ENCODE measurements at regions not wholly inside any gene's neighbourhood (a gene's known extent, or its start where the extent isn't known, plus 50 kb on each side); places are given as distances from the start of the nearest gene placed in this dataset.

DNA sequence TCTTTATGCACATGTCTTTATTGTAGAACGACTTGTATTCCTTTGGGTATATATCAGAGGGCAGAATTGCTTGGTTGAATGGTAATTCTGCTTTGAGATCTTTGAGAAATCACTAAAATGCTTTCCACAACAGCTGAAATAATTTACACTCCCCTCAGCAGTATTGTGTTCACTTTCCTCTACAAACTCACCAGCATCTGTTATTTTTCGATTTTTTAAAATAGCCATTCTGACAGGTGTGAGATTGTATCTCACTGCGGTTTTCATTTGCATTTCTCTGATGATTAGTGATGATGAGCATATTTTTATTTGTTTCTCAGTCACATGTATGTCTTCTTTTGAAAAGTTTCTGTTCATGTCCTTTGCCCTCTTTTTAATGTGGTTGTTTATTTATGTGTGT, 459.8 kb downstream of the PABPC4L start:
- no peak for DNase-seq (ENCODE audit: low spot score)

GRCh38 chr4:133720001-133720400, 481.6 kb downstream of the PABPC4L start:
- no peak for DNase-seq (ENCODE audit: low spot score)

DNA sequence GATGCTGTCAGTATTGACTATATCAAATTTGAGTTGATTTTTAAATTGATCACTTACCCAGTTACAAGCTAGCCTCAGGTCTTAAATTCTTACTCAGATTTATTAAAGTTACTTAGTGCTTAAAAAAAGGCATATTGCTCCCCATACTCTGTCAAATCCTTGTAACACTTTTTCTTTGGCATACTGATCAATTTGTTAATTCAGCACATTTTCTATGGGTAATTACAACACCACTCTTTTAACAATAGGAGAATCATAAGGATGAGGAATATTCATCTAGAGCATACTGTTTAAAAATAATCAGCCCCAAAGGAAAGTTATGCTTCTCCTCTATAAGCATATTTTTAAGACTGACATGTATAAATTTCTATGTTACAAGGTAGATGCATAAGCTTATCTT, 482.5 kb downstream of the PABPC4L start:
- no peak for DNase-seq (ENCODE audit: low spot score)

DNA sequence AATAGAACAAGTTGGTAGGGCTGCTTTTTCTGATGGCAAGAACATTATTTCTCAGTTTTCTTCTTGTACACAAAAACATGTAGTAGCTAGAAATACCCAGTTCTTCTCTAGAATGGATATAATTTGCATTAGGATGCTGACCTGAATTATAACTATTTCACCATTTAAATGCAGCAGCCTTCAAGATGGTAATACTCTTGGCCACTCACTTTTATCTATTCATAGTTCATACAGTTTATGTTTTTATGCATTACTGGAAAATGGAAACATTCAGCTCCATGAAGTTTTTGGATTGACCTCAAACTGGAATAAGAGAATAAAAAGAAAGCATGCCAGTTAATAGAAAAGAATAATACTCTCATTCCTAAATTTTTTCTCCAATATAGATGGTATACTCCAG, 487.4 kb downstream of the PABPC4L start:
- DNase-seq (ENCODE audit: low spot score), result no peak

GRCh38 chr4:133713340-133713739, 488.2 kb downstream of the PABPC4L start:
- DNase-seq (ENCODE audit: low spot score), result no peak

GRCh38 chr4:133711817-133712216, 489.8 kb downstream of the PABPC4L start:
- DNase-seq (ENCODE audit: low spot score), result no peak

GRCh38 chr4:133694416-133694815, 507.2 kb downstream of the PABPC4L start:
- no peak for DNase-seq (ENCODE audit: low spot score)

GRCh38 chr4:133683967-133684366, 517.6 kb downstream of the PABPC4L start:
- DNase-seq (ENCODE audit: low spot score), result no peak

DNA sequence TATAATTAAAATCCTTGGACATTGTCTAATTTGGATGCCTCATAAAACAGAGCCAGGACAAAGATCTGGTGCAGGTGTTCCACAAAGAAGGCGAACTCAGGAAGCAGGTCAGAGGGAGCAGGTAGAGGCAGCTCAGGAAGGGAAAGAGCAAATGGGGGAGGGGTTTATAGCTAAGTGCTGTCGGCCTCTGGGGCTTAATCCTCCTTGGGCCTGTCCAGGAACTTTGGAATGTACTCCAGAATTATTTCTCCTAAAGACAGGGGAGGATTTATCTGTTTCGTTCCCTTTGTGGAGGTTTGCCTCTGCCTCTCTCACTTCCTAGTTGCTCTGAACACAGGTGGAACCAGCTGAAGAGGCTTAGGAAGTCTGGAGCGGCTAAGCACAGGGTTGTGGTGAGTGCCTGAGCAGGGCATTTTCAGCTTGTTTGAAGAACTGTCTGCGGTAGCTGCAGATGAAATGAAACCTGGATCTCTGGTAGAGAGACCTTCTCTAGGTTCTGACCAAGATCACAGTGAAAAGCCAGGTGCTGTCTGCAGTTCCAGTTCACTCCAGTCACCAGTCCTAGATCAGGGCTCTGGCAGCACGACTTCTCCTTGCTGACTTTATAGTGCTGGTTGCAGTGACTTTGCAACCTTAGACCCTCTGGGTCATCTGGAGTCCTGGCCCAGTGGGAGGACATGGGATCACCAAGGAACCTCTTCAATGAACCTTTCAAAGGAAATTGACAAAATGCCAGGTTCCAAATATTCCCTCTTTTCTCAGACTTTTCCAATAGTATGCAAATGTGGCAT, 519.2 kb downstream of the PCDH10 start:
- no peak for DNase-seq (ENCODE audit: low spot score)

GRCh38 chr4:133647206-133647605, 498.1 kb downstream of the PCDH10 start:
- no peak for DNase-seq (ENCODE audit: low spot score)

- DNase-seq (ENCODE audit: low spot score), result no peak
Observed at GRCh38 chr4:133641191-133641590, 492.1 kb downstream of the PCDH10 start.

GRCh38 chr4:133638751-133639150, 489.7 kb downstream of the PCDH10 start:
- no peak for DNase-seq (ENCODE audit: low spot score)

DNA sequence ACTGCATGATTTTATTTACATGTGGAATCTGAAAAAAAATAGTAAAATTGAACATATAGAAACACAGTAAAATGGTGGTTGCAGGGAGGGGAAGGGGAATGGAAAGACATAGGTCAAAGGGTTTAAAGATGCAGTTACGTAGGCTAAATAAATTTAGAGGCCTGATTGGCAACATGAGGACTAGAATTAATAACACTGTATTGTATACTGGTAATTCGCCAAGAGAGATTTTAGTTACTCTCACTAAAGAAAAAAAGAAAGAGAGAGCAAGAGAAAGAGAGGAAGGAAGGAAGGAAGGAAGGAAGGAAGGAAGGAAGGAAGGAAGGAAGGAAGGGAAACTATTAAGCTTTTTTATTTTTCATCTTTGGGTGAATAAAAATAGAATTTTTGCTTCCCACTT, 488.1 kb downstream of the PCDH10 start:
- DNase-seq (ENCODE audit: low spot score), result no peak

DNA sequence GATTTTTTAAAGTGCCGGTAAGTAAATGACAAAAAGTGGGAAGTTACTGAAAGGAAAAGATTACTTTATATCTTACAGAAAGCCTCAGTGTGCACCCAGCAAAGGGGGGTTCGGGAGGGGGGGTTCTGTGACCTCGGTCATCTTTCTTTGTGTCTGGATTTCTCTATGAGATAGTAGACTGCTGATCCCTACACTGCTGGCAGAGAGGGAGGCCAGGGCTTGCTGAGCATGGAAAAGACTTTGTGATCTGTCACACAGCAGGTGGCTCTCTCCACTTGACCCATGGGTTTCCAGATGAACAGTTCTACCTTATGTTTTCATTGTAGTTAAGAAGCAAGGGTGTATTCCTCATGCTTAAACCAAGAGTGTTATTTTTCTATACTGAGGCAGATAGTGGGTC, 475.6 kb downstream of the PCDH10 start:
- no peak for DNase-seq (ENCODE audit: low spot score)

- DNase-seq (ENCODE audit: low spot score), result no peak
Observed at GRCh38 chr4:133623847-133624246, 474.8 kb downstream of the PCDH10 start.

DNA sequence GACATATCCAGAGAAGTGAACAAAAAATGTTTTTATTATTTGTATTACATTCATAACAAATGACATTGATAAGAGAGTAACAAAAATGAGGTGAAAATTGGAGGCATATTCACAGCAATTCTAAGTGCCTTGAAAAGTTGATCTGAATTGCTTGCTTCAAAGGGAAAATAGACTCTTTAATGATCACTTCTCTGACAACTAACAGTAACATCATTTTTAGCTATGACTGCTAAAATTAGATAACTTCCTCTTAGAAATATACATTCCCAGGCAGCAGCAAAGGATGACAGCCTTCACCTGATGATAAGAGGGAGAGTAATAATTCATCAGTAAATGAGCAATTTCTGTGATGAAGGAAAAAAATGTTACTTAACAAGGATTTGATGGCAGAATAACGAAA, 472.5 kb downstream of the PCDH10 start:
- no peak for DNase-seq (ENCODE audit: low spot score)

GRCh38 chr4:133620555-133620954, 471.5 kb downstream of the PCDH10 start:
- no peak for DNase-seq (ENCODE audit: low spot score)

DNA sequence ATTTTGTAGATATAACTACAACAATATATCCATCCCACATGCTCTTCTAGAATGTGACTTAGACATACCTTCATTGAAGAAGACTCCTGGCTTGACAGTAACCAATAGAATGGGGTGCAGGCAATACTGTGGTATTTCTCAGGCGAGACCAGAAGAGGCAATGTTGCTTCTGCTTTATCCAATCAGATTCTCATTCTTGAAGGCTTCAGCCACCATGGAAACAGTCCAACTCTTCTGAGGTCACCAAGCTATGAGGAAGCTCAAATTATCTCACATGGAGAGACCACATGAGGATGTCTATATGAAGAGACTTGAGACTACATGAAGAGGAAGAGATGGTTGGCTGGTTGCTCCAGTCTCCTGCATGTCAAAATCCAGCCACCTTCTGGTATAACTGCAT, 469.9 kb downstream of the PCDH10 start:
- no peak for DNase-seq (ENCODE audit: low spot score)

GRCh38 chr4:133600008-133600407, 450.9 kb downstream of the PCDH10 start:
- DNase-seq (ENCODE audit: low spot score), result no peak

DNA sequence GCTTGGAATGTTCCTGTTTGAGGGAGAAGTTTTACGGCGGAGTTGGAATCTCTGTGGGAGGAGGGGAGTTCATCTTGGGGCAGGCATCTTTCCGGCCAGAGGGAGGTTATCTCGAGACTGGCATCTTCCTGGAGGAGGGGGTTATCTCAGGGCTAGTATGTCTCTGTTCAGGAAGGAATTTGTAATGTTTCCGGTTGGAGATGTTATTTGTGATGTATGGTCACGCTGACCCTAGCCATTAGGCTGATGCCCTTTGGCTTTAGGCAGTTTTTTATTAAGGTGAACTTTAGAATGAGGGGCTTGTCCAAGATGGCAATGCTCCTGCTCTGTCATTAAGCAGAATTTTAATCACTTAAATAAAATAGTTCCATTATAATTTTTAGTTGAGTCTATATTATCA, 449.7 kb downstream of the PCDH10 start:
- no peak for DNase-seq (ENCODE audit: low spot score)

DNA sequence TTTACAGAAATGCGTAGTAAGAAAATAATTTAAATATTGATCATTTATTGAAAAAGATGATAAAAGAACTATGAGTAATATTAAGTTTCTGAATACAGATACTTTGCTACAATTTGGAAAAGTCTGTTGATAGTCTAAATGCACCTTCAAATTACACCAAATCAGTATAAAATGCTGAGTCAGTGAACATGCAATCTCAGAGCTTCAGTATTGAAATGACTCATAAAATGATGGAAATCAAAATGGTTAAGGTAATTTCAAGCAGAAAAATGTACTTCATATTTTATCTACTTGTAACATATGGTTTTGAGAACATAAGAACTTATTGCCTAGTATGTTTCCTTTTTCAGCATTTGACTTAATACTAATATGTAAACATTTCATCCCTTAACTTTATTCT, 448.2 kb downstream of the PCDH10 start:
- no peak for DNase-seq (ENCODE audit: low spot score)

GRCh38 chr4:133596459-133596858, 447.4 kb downstream of the PCDH10 start:
- no peak for DNase-seq (ENCODE audit: low spot score)

DNA sequence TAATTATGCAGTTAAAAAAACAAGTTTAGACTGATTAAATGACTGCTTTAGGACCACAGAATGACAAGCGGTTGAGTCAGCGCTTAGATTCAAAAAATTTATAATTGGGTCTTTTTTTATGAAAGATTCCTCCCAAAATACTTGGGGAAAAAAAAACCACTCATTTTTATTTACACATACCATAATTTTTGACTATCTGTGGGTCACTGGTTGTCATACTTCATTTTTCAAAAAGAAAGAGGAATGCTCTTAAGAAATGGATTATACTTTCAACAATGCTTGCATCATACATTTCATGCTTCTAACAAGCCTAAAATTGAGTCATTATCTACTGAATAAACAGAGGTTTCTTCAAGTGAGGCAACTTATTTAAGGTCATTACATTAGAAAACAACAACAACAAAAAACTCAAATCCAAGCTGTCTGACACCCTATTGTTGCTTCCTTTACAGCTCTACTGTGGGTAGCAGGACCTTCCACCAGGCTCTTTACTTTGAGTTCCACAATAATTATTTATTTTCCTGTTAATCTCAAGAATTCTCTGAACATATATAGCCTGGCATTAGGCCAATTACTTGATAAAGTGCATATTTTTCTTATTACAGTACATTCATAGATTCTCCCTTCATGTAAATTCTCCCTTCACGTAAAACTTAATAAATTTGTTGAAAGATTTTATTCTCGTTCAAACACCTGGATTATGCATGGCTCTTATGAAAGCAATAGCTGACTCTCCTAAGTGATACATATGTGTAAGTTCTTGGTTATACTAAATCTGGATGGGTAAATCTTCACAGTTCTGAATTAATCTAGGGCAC, 445.5 kb downstream of the PCDH10 start:
- DNase-seq (ENCODE audit: low spot score), result no peak

DNA sequence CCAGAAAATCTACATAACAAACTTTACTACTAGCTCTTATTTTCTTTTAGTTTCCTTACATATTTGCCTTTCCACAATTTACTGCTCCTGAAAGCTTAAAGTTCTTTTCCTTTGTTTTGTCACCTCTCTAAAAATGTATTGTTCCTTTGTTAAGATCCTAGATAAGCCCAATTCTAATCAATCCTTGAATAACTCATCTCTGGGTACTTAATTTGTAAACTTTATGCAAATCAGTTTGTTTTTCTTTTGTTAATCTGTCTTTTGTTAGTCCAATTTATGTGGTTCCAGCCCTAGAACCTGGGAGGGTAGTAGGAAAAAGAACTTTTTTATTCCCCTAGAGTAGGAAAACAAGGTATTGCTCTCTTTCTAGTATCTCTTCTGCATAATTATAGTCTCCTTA, 444.7 kb downstream of the PCDH10 start:
- DNase-seq (ENCODE audit: low spot score), result no peak
